GM12878 (cell line): ENCODE measurements at regions not wholly inside any gene's neighbourhood (a gene's known extent, or its start where the extent isn't known, plus 50 kb on each side); places are given as distances from the start of the nearest gene placed in this dataset.

Experiments used
- ATAC-seq: fragments of 200-7000 bp; cut with Tn5 transposase; 3 replicates; pipeline ENCODE4 v1.9.1; 2020; ENCODE audit warnings: mild to moderate bottlenecking, moderate library complexity
- BruUV-seq: library from RNA; stranded (reverse); fragments of 400-500 nt; replicated peaks from 2 replicates; lab custom pipeline; 2021; lab: Mats Ljungman, UMichigan
- CTCF ChIA-PET: fragments of 300-600 bp; sonication (Branson Sonifier 250); formaldehyde crosslinking; extraction: SDS; loops from one replicate; lab custom pipeline; 2021; ENCODE audit warnings: inconsistent platforms; lab: Yijun Ruan, JAX
- POLR2A ChIA-PET: fragments of 350-600 bp; formaldehyde crosslinking; extraction: SDS; loops from one replicate; lab custom pipeline; 2021; ENCODE audit warnings: inconsistent platforms; lab: Charles Lee
- RAD21 ChIA-PET: fragments of 300-600 bp; sonication (Branson Sonifier 250); formaldehyde crosslinking; loops from one replicate; lab custom pipeline; 2023; ENCODE audit warnings: antibody characterized with exemption; ENCODE audit not compliant: unreplicated experiment; lab: Charles Lee
- SMC1A ChIA-PET: fragments of 300-600 bp; sonication (Branson Sonifier 250); formaldehyde crosslinking; loops from one replicate; lab custom pipeline; 2023; ENCODE audit not compliant: unreplicated experiment, uncharacterized antibody; lab: Charles Lee
- DNase-seq: peaks from one replicate; pipeline ENCODE4 v3.0.0-alpha.2; 2011; ENCODE audit warnings: low read depth, low spot score
- FAIRE-seq: peaks from 3 replicates; lab custom pipeline; 2011; peaks lifted over from hg19 to GRCh38; lab: Jason Lieb, UNC
- H2AFZ ChIP-seq: 2 replicates; pipeline ENCODE4 v1.6.0; 2011; ENCODE audit warnings: low read depth, low read length, control low read depth; ENCODE audit not compliant: control insufficient read depth
- H3K27ac ChIP-seq: 2 replicates; pipeline ENCODE4 v1.5.1; 2011; ENCODE audit warnings: control low read depth; ENCODE audit not compliant: control insufficient read depth, insufficient read depth
- H3K27me3 ChIP-seq, 2 experiments: replicated peaks in 1 of 2; 2 replicates each; pipeline versions ENCODE4 v1.6.0 to v1.6.1; 2011; ENCODE audit warnings: low read length in 1 of 2; ENCODE audit not compliant: control insufficient read depth in 2 of 2, insufficient read depth in 2 of 2
- H3K36me3 ChIP-seq, 2 experiments: 2 replicates each; pipeline ENCODE4 v1.5.1; 2011; ENCODE audit warnings: low read length in 1 of 2; ENCODE audit not compliant: control insufficient read depth in 2 of 2, insufficient read depth in 2 of 2
- H3K4me1 ChIP-seq: 2 replicates; pipeline ENCODE4 v1.6.1; 2011; ENCODE audit warnings: mild to moderate bottlenecking, low read length, moderate library complexity, mixed read lengths; ENCODE audit not compliant: control insufficient read depth, insufficient read depth
- H3K4me2 ChIP-seq: 2 replicates; pipeline ENCODE4 v1.6.0; 2011; ENCODE audit warnings: control low read depth; ENCODE audit not compliant: control insufficient read depth, insufficient read depth
- H3K4me3 ChIP-seq: fragments of 200-600 bp; sonication (generic); 2 replicates; pipeline ENCODE4 v1.5.1; 2016
- H3K79me2 ChIP-seq: 2 replicates; pipeline ENCODE4 v1.6.0; 2011; ENCODE audit warnings: low read length; ENCODE audit not compliant: control insufficient read depth, insufficient read depth
- H3K9ac ChIP-seq: 2 replicates; pipeline ENCODE4 v1.8.0; 2011; ENCODE audit warnings: low read length, control low read depth, mixed read lengths; ENCODE audit not compliant: control insufficient read depth, insufficient read depth
- H3K9me3 ChIP-seq: replicated peaks from 3 replicates; pipeline ENCODE4 v1.5.1; 2011; ENCODE audit warnings: mild to moderate bottlenecking, low read length; ENCODE audit not compliant: control insufficient read depth, insufficient read depth
- H4K20me1 ChIP-seq: 2 replicates; pipeline ENCODE4 v1.6.0; 2011; ENCODE audit not compliant: control insufficient read depth, insufficient read depth
- BMI1 ChIP-seq: fragments of 450-650 bp; IDR thresholded peaks from 2 replicates; pipeline ENCODE4 v1.6.1; 2016; ENCODE audit warnings: mild to moderate bottlenecking, moderate library complexity, borderline replicate concordance
- CEBPB ChIP-seq, 2 experiments: fragments of 150-350 bp in 1 of 2; IDR thresholded peaks; 2 replicates each; pipeline ENCODE4 v1.6.1; 2012 to 2014; ENCODE audit warnings: low read depth in 2 of 2, low read length in 2 of 2, borderline replicate concordance in 1 of 2, inconsistent platforms in 1 of 2
- CHD1 ChIP-seq: IDR thresholded peaks from 2 replicates; pipeline ENCODE4 v1.6.1; 2012; ENCODE audit warnings: low read depth, low read length, improper control_type of control experiment
- GATAD2B ChIP-seq: fragments of 450-650 bp; conservative IDR thresholded peaks from 2 replicates; pipeline ENCODE4 v1.6.1; 2017; ENCODE audit warnings: low read depth, mild to moderate bottlenecking, moderate library complexity
- HSF1 ChIP-seq: fragments of 150-350 bp; IDR thresholded peaks from 2 replicates; pipeline ENCODE4 v1.6.1; 2014; ENCODE audit warnings: mild to moderate bottlenecking, low read depth, low read length
- KAT2A ChIP-seq: conservative IDR thresholded peaks from 2 replicates; pipeline ENCODE4 v1.6.1; 2011; ENCODE audit warnings: low read depth, low read length; ENCODE audit not compliant: control insufficient read depth
- MLLT1 ChIP-seq: fragments of 450-650 bp; IDR thresholded peaks from 2 replicates; pipeline ENCODE4 v1.6.1; 2016; ENCODE audit warnings: mild to moderate bottlenecking
- POLR2AphosphoS5 ChIP-seq: IDR thresholded peaks from 2 replicates; pipeline ENCODE4 v1.6.1; 2011; ENCODE audit warnings: mild to moderate bottlenecking, low read length, inconsistent platforms
- RBBP5 ChIP-seq: fragments of 200-600 bp; sonication (generic); conservative IDR thresholded peaks from 2 replicates; pipeline ENCODE4 v1.6.1; 2016
- RELB ChIP-seq: fragments of 450-650 bp; IDR thresholded peaks from 2 replicates; pipeline ENCODE4 v1.6.1; 2017; ENCODE audit warnings: low read depth, mild to moderate bottlenecking, moderate library complexity
- SMC3 ChIP-seq: IDR thresholded peaks from 2 replicates; pipeline ENCODE4 v1.6.1; 2011; ENCODE audit warnings: low read length, improper control_type of control experiment, borderline replicate concordance
- SP1 ChIP-seq: IDR thresholded peaks from one replicate; pipeline ENCODE4 v1.6.1; 2011; ENCODE audit warnings: low read depth, low read length
- SUZ12 ChIP-seq: fragments of 200-600 bp; sonication (generic); IDR thresholded peaks from one replicate; pipeline ENCODE4 v1.6.1; 2018; ENCODE audit warnings: antibody characterized with exemption, mild to moderate bottlenecking; ENCODE audit not compliant: unreplicated experiment
- USF2 ChIP-seq: IDR thresholded peaks from 2 replicates; pipeline ENCODE4 v1.6.1; 2011; ENCODE audit warnings: low read depth, low read length, improper control_type of control experiment, borderline replicate concordance
- ZBTB40 ChIP-seq: fragments of 450-650 bp; IDR thresholded peaks from 2 replicates; pipeline ENCODE4 v1.6.1; 2016; ENCODE audit warnings: mild to moderate bottlenecking, moderate library complexity, borderline replicate concordance
- WGBS: methylation state at CpG from one replicate; pipeline ENCODE4 v1.1.6; 2016; ENCODE audit warnings: low lambda C conversion rate; ENCODE audit not compliant: insufficient replicate concordance, insufficient coverage; ENCODE audit errors: missing lambda C conversion rate; 5-methylcytosine and 5-hydroxymethylcytosine counted together
- in situ Hi-C: fragments of 300-500 bp; cut with MboI; formaldehyde crosslinking; loops from 9 replicates; pipeline ENCODE4 v1.14.3; 2018; ENCODE audit warnings: mixed read lengths
- intact Hi-C: fragments of 100-400 bp; cut with micrococcal nuclease; formaldehyde crosslinking; loops from one replicate; pipeline ENCODE4 v1.14.2; 2022; ENCODE audit not compliant: unreplicated experiment

- no peak overlapping the region for H3K4me2 ChIP-seq
- POLR2A ChIA-PET: no interaction called here
- TF ChIP-seq SMC3 (no peak), SP1 (no peak), CHD1 (no peak), GATAD2B (no peak), SUZ12 (no peak), ZBTB40 (no peak), POLR2AphosphoS5 (no peak), BMI1 (no peak), MLLT1 (no peak), USF2 (no peak), RELB (no peak), RBBP5 (no peak), CEBPB (IDR thresholded peaks at IDR 0.05; ENCODE audit: borderline replicate concordance in 1 of 2, low read depth in 2 of 2, low read length in 2 of 2) (no peak), KAT2A (no peak), HSF1 (no peak)
These were observed 52.2 kb upstream of the ATP1A1 start for GRCh38 chr1:116320874-116321273.

More at GRCh38 chr1:116320874-116321273, 52.2 kb upstream of the ATP1A1 start:
- Histone ChIP-seq H3K27me3 (no peaks in the 10 kb centered on the region; a peak in 2 of 4 replicates), H3K9ac (no peak overlapping the region), H3K27ac (no peak overlapping the region), H3K79me2 (no peaks in the 10 kb centered on the region), H3K36me3 (no peaks in the 10 kb centered on the region), H3K4me1 (peaks cover under 1% of the 10 kb centered on the region), H2AFZ (no peak overlapping the region), H4K20me1 (no peaks in the 10 kb centered on the region), H3K4me3 (no peak overlapping the region), H3K9me3 (no peaks in the 10 kb centered on the region)
- no peak for FAIRE-seq
- ATAC-seq: no peak
- ChIA-PET CTCF (interaction anchor here (0.9 kb wide), 1 partner anchor 164 kb away, joined by 3 read pairs; no protein-coding TSS in a partner anchor), SMC1A (interaction anchor here (1.5 kb wide), 1 partner anchor 14 kb away, joined by 3 read pairs; no protein-coding TSS in a partner anchor), RAD21 (no interaction called here)
- in situ Hi-C loops: no loop called here
- WGBS: 44% methylated on average over 2 of the region's 2 CpGs
- no peak for DNase-seq
- no TSS peak for BruUV-seq
- intact Hi-C loops: no loop called here
